Motor neuron (in vitro differentiated cells): ENCODE measurements at regions not wholly inside any gene's neighbourhood (a gene's known extent, or its start where the extent isn't known, plus 50 kb on each side); places are given as distances from the start of the nearest gene placed in this dataset.

Experiments used
- ATAC-seq, 8 experiments: fragments of 200-7000 bp; cut with Tn5 transposase; replicated peaks in 6 of 8; 2 replicates each; pipeline ENCODE4 v1.8.0; 2021; ENCODE audit warnings: mild to moderate bottlenecking in 8 of 8, moderate library complexity in 8 of 8
- H3K27ac ChIP-seq, 2 donors: fragments of 250-450 bp; sonication (Bioruptor Pico); 2 replicates each; pipeline ENCODE4 v1.9.0; 2021; ENCODE audit warnings: antibody characterized with exemption in 2 of 2, mild to moderate bottlenecking in 2 of 2, moderate library complexity in 1 of 2
- H3K4me1 ChIP-seq, 2 donors: fragments of 250-450 bp; sonication (Bioruptor Pico); replicated peaks in 1 of 2; 2 replicates each; pipeline ENCODE4 v1.6.1; 2021; ENCODE audit warnings: antibody characterized with exemption in 2 of 2, mild to moderate bottlenecking in 2 of 2, moderate library complexity in 1 of 2
- H3K4me3 ChIP-seq, 5 donors: fragments of 250-450 bp; sonication (Bioruptor Pico); 2 replicates each; pipeline ENCODE4 v1.9.0; 2021; ENCODE audit warnings: antibody characterized with exemption in 5 of 5, mild to moderate bottlenecking in 5 of 5, moderate library complexity in 4 of 5
- WGBS, 10 experiments: fragments of 450-650 bp; shearing (Covaris generic); methylation state at CpG; one replicate each; pipeline ENCODE4 v1.0.0; 2022; 5-methylcytosine and 5-hydroxymethylcytosine counted together
- in situ Hi-C, 9 experiments: fragments of 400-800 bp; cut with MboI; loops; one replicate each; pipeline ENCODE4 v1.15.0; 2021; ENCODE audit warnings: low sequenced_read_pairs in 9 of 9, low pct_unique_long_range_greater_than_20kb in 2 of 9; ENCODE audit not compliant: unreplicated experiment in 9 of 9

DNA sequence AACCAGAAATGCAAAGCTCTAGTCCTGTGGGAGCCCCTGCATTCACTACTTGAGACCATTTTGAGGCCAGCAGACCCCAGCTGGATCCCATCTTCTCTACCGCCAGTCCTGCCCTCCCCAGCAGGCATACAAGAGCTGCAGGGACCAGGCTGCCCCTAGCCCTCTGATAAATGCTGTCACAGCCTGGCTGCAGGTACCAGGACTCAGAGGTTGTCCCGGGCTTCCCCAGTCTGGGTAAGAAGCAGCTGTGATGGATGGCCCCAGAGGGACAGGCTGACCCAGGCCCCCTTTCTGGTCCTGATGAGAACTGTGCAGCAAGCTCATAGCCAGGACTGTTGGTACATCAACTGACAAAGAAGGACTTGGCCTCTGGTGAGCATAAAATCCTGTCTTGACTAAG is 132.9 kb upstream of the APCDD1 start:
- peaks cover 0 to 7% of the 10 kb centered on the region in 2 donors for H3K4me1 ChIP-seq
- WGBS, 10 experiments, result 60 to 100% (median 100%) methylated on average over 1 of the region's 2 CpGs; no CpG with 5 or more reads in 7 of the 10 experiments
- ATAC-seq, result peak in 3 of 8 experiments; percentile 53 to 77 (median 72)
- H3K27ac ChIP-seq, result no peak overlapping the region
- in situ Hi-C loops, result loop anchor here in 1 of 9 experiments (25.0 kb wide), 1 partner anchor 109 kb away; no protein-coding TSS in a partner anchor
- no peak overlapping the region for H3K4me3 ChIP-seq

DNA sequence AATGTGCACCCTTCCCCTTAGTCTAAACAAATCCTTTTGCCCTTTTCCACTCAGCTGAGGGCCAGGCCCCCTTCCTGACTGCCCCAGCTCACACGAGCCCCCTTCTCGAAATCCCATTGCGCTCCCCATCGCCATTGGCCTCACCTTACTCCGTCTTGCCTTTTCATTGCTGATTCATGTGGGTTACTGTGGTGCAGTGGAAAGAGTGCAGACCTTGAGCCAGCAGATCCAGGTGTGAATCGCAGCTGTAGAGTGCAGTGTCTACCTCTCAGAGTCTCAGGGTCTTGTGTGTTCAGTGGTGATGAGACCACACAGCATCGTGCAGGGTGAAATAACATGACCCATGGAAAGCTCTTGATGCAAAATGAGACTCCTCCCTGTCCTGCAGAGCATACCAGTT is 132.4 kb upstream of the APCDD1 start:
- Histone ChIP-seq H3K4me1 (peaks cover 0 to 7% of the 10 kb centered on the region in 2 donors), H3K27ac (no peak overlapping the region), H3K4me3 (no peak overlapping the region)
- in situ Hi-C loops, result loop anchor here in 1 of 9 experiments (25.0 kb wide), 1 partner anchor 110 kb away; no protein-coding TSS in a partner anchor
- ATAC-seq, result no peak
- 58 to 100% (median 80%) methylated on average over 1 to 3 of the region's 7 CpGs; no CpG with 5 or more reads in 6 of the 10 experiments for WGBS, 10 experiments

DNA sequence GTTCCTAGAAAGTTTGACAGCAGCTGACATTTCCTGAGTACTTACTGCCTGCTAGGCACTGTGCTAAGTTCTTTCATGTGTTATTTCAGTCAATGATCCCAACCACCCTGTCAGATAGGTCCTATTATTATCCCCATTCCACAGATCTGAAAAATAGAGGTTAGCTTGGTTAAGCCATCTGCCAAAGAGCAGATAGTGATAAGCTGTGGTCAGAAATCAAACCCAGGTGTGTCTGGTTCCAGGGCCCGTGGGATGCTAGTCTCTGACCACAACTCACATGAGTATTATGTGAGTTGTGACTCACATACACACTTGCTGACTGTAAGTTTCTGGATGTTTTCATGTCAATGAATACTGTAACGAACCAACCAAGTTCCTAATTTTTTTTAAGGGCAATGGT is 132.0 kb upstream of the APCDD1 start:
- ATAC-seq, result no peak

GRCh38 chr18:10329101-10329500 is 125.3 kb upstream of the APCDD1 start:
- no peak overlapping the region for H3K27ac ChIP-seq

More for the DNA sequence above, 132.0 kb upstream of the APCDD1 start:
- WGBS, 10 experiments, result 17 to 100% (median 87%) methylated on average over 1 to 2 of the region's 2 CpGs; no CpG with 5 or more reads in 2 of the 10 experiments
- no peak overlapping the region for H3K27ac ChIP-seq
- H3K4me1 ChIP-seq, result peaks cover 0 to 7% of the 10 kb centered on the region in 2 donors
- in situ Hi-C loops, result loop anchor here in 1 of 9 experiments (25.0 kb wide), 1 partner anchor 110 kb away; no protein-coding TSS in a partner anchor
- H3K4me3 ChIP-seq, result no peak overlapping the region

DNA sequence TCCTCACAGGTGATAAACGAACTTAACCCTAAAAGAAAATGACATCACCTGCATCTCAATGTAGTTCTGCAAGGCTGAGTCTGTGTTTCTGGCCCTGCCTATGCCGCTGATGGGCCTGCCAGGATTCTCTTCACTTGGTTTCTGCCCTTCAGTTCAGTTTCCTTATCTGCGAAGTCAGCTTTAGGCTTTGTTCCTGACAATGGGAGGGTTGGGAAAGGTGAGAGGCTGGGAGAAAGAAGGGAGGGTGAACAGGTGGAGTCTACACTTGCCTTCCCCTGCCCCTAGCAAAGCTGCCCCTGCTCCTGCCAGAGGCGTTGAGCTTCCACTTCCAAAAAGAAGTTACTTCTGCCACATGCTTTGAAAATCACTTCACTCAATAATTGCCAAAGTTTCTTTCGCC is 124.0 kb upstream of the APCDD1 start:
- Histone ChIP-seq H3K4me1 (no peaks in the 10 kb centered on the region), H3K27ac (no peak overlapping the region), H3K4me3 (no peak overlapping the region)
- WGBS, 10 experiments, result 47 to 100% (median 81%) methylated on average over 1 to 5 of the region's 5 CpGs
- no peak for ATAC-seq
- in situ Hi-C loops, result no loop called here

More at GRCh38 chr18:10329101-10329500, 125.3 kb upstream of the APCDD1 start:
- in situ Hi-C loops, result no loop called here
- WGBS, 10 experiments, result 78 to 100% (median 90%) methylated on average over 1 to 3 of the region's 3 CpGs; no CpG with 5 or more reads in 2 of the 10 experiments
- Histone ChIP-seq H3K4me1 (no peaks in the 10 kb centered on the region), H3K4me3 (no peak overlapping the region)
- peak in 1 of 8 experiments; percentile 29 for ATAC-seq

- Histone ChIP-seq H3K4me3 (no peak overlapping the region), H3K4me1 (no peaks in the 10 kb centered on the region), H3K27ac (no peak overlapping the region)
- in situ Hi-C loops, result no loop called here
- no peak for ATAC-seq
- WGBS, 10 experiments, result 33 to 100% (median 83%) methylated on average over 2 to 8 of the region's 9 CpGs; no CpG with 5 or more reads in 1 of the 10 experiments
Observed at GRCh38 chr18:10332452-10332851, 122.0 kb upstream of the APCDD1 start.

- peak in 3 of 8 experiments; percentile 95 to 98 (median 95) for ATAC-seq
- no peaks in the 10 kb centered on the region for H3K4me1 ChIP-seq
- in situ Hi-C loops, result no loop called here
- no peak overlapping the region for H3K27ac ChIP-seq
- WGBS, 10 experiments, result 10 to 100% (median 76%) methylated on average over 1 to 11 of the region's 14 CpGs; no CpG with 5 or more reads in 3 of the 10 experiments
- H3K4me3 ChIP-seq, result no peak overlapping the region
Observed at GRCh38 chr18:10336749-10337350, 117.6 kb upstream of the APCDD1 start.

- Histone ChIP-seq H3K4me3 (no peak overlapping the region), H3K4me1 (no peaks in the 10 kb centered on the region), H3K27ac (no peak overlapping the region)
- WGBS, 10 experiments, result 0 to 100% (median 83%) methylated on average over 1 to 3 of the region's 5 CpGs; no CpG with 5 or more reads in 5 of the 10 experiments
- in situ Hi-C loops, result no loop called here
- no peak for ATAC-seq
Observed at GRCh38 chr18:10340821-10341220, 113.6 kb upstream of the APCDD1 start.

DNA sequence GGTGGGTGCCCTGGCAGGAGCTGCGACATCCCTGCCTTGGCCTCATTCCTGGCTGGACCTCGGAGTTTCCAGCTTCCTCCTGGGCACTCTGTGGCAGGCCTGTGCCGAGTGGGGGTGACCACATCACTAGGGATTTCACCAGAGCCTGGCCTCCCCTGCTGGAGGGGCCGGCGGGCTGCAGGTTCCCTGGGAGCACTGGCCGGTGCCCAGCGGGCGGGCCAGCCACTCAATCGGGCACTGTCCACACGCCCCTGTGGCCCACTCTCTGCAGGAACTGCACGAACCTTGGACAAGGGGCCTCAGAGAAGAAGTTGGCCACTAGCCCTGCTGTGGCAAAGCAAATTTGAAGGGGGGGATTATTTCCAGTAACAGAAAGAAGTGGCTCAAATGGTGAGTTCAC is 110.7 kb upstream of the APCDD1 start:
- no peaks in the 10 kb centered on the region for H3K4me1 ChIP-seq
- H3K27ac ChIP-seq, result no peak overlapping the region
- WGBS, 10 experiments, result 89 to 100% (median 100%) methylated on average over 1 to 5 of the region's 11 CpGs; no CpG with 5 or more reads in 5 of the 10 experiments
- in situ Hi-C loops, result no loop called here
- ATAC-seq, result no peak
- no peak overlapping the region for H3K4me3 ChIP-seq

DNA sequence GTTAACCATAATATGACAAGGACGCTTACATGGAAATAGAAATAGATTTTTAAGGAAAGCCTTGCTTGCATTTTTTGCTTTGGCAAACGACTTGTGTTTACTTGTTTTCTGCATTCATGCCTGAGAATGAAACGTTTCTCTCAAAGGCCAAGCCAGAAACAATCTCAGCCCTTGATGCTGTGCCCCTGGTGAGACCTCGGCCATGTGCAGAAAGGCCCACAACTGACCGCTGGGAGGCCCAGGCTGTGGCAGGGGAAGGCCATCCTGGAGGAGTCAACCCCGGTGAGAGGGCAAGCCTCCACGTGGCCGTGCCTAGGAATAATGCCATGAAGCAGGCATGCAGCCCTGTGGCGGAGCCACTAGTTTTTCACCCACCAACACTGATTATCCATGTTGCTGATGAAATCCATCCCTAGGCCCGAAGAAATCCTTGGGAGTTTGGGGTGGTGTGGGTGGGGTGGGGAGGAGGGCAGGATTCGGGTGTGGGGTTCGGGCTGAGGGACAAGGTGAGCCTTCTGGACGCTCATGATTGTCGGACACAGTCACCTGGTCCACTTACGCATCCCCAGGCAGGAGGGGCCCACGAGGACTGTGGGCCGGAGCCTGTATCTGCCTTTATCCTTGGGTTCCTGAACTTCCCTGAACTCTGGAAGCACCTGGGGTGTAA is 107.6 kb upstream of the APCDD1 start:
- no peak overlapping the region for H3K4me3 ChIP-seq
- in situ Hi-C loops, result no loop called here
- H3K4me1 ChIP-seq, result peaks cover 8 to 13% of the 10 kb centered on the region in 2 donors
- 50 to 90% (median 67%) methylated on average over 2 to 6 of the region's 17 CpGs; no CpG with 5 or more reads in 2 of the 10 experiments for WGBS, 10 experiments
- no peak for ATAC-seq
- H3K27ac ChIP-seq, result no peak overlapping the region

GRCh38 chr18:10349561-10349960 is 104.9 kb upstream of the APCDD1 start:
- in situ Hi-C loops, result no loop called here
- Histone ChIP-seq H3K4me1 (peaks cover 8 to 18% of the 10 kb centered on the region in 2 donors), H3K4me3 (no peak overlapping the region), H3K27ac (no peak overlapping the region)
- 43 to 100% (median 88%) methylated on average over 1 to 4 of the region's 4 CpGs; no CpG with 5 or more reads in 2 of the 10 experiments for WGBS, 10 experiments
- no peak for ATAC-seq

DNA sequence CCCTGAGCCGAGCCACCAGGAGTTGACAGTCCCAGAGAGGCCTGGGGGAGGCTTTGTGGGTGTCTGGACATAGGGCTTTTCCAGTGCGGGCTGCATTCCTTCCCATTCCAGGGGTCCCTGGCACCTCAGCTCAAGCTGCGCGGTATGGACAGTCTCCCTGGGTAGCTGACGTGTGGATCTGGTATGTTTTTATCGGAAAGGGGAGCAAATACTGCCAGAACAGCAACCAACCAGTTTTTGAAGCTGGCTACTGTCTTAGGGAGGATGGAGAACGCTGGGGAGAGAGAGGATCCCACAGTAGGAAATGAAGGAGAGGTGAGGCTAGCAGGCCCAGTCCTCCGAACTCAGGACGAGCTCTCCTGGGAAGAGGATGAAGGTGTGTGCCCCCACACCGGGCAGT is 103.8 kb upstream of the APCDD1 start:
- no peak overlapping the region for H3K27ac ChIP-seq
- in situ Hi-C loops, result no loop called here
- H3K4me3 ChIP-seq, result no peak overlapping the region
- H3K4me1 ChIP-seq, result peaks cover 8 to 18% of the 10 kb centered on the region in 2 donors
- peak in 1 of 8 experiments; percentile 12 for ATAC-seq
- WGBS, 10 experiments, result 40 to 100% (median 100%) methylated on average over 1 to 10 of the region's 10 CpGs; no CpG with 5 or more reads in 3 of the 10 experiments

DNA sequence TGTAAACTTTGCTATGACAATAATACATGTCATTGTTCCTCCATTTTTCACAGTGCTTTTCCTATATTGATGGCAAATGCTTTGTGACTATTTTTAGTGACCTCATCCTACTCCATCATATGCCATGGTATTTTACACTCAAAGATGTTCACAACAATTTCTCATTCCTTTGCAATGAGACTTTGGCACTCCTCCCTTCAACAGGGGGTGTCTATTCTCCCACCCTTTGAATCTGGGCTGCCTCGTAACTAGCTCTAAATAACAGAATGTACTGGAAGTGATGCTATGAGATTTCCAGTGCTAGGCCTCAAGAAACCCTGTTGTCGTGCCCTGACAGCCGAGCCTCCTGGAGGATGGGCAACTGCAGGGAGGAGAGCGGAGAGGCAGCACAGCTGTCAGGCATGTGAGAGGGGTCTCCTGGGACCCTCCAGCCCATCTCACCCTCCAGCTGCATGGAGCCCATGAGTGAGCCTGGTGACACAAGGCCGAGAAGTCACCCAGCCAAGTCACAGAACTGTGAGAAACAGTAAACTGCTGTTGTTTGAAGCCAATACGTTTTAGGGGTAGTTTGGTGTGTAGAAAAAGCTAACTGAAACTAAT is 103.1 kb upstream of the APCDD1 start:
- ATAC-seq, result peak in 3 of 8 experiments; percentile 14 to 35 (median 17)
- peak overlapping the region in 1 of 2 donors; percentile 25 for H3K27ac ChIP-seq

More for the DNA sequence above, 103.1 kb upstream of the APCDD1 start:
- Histone ChIP-seq H3K4me1 (peaks cover 8 to 18% of the 10 kb centered on the region in 2 donors), H3K4me3 (no peak overlapping the region)
- 83 to 100% (median 100%) methylated on average over 1 to 5 of the region's 6 CpGs; no CpG with 5 or more reads in 1 of the 10 experiments for WGBS, 10 experiments
- in situ Hi-C loops, result no loop called here
